ENCODE measurements at regions not wholly inside any gene's neighbourhood (a gene's known extent, or its start where the extent isn't known, plus 50 kb on each side); places are given as distances from the start of the nearest gene placed in this dataset.

DNA sequence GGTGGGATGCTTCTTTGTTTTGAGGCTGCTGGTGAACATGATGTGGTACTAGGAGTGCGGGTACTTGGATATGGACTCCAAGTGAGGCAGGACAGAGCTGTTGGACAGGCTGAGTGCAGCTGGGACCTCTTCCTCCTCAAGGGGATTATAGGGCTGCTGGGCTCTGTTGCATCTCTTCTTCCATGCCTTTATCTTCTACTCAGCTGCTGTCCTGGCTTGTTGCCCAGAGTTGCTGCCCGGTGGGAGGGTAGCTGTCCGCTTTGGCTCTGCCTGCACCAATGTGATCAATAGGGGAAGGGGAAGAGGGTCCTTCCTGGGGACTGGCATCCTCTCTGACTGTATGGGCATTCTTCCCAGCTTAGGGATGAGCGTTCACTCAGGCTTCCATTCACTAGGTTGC, 1217.9 kb upstream of the ACO1 start:
- TF ChIP-seq, protein P1, sequence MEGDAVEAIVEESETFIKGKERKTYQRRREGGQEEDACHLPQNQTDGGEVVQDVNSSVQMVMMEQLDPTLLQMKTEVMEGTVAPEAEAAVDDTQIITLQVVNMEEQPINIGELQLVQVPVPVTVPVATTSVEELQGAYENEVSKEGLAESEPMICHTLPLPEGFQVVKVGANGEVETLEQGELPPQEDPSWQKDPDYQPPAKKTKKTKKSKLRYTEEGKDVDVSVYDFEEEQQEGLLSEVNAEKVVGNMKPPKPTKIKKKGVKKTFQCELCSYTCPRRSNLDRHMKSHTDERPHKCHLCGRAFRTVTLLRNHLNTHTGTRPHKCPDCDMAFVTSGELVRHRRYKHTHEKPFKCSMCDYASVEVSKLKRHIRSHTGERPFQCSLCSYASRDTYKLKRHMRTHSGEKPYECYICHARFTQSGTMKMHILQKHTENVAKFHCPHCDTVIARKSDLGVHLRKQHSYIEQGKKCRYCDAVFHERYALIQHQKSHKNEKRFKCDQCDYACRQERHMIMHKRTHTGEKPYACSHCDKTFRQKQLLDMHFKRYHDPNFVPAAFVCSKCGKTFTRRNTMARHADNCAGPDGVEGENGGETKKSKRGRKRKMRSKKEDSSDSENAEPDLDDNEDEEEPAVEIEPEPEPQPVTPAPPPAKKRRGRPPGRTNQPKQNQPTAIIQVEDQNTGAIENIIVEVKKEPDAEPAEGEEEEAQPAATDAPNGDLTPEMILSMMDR (conservative IDR thresholded peaks at IDR 0.05), result no peak
- no peak for TF ChIP-seq EZH2 (IDR thresholded peaks at IDR 0.05; ENCODE audit: low read depth)

Data from PC-9 (cell line).